H1 (cell line): ENCODE measurements at regions not wholly inside any gene's neighbourhood (a gene's known extent, or its start where the extent isn't known, plus 50 kb on each side); places are given as distances from the start of the nearest gene placed in this dataset.

Source experiments
- CTCF ChIA-PET: fragments of 300-600 bp; sonication (Branson Sonifier 250); formaldehyde crosslinking; loops from one replicate; lab custom pipeline; 2021; ENCODE audit not compliant: partially characterized antibody; lab: Charles Lee
- POLR2A ChIA-PET: fragments of 300-600 bp; sonication (Branson Sonifier 250); formaldehyde crosslinking; loops from one replicate; lab custom pipeline; 2021; ENCODE audit warnings: inconsistent platforms; ENCODE audit not compliant: partially characterized antibody; lab: Charles Lee
- DNase-seq, 2 experiments: peaks; one replicate each; pipeline versions ENCODE4 v3.0.0 to v3.0.0-alpha.2; 2010 to 2022; ENCODE audit warnings: low spot score in 2 of 2, low read depth in 1 of 2, mixed read lengths in 1 of 2
- FAIRE-seq: peaks from 2 replicates; lab custom pipeline; 2011; peaks lifted over from hg19 to GRCh38; lab: Jason Lieb, UNC
- H2AFZ ChIP-seq: 2 replicates; pipeline ENCODE4 v1.8.1; 2012; ENCODE audit warnings: low read length, inconsistent platforms
- H2AK5ac ChIP-seq: 2 replicates; pipeline ENCODE4 v1.6.1; 2013; ENCODE audit warnings: low read depth, low read length
- H2BK120ac ChIP-seq: replicated peaks from 2 replicates; pipeline ENCODE3; 2013; ENCODE audit warnings: low read depth, low read length, inconsistent platforms
- H2BK12ac ChIP-seq: 2 replicates; pipeline ENCODE4 v1.6.1; 2013; ENCODE audit warnings: low read depth, low read length
- H2BK15ac ChIP-seq: 2 replicates; pipeline ENCODE4 v1.6.1; 2013; ENCODE audit warnings: low read length
- H2BK20ac ChIP-seq: 2 replicates; pipeline ENCODE4 v1.6.1; 2013; ENCODE audit warnings: low read length
- H2BK5ac ChIP-seq: 2 replicates; pipeline ENCODE4 v1.6.1; 2013; ENCODE audit warnings: low read depth, low read length
- H3K14ac ChIP-seq: 2 replicates; pipeline ENCODE4 v1.6.1; 2013; ENCODE audit warnings: inconsistent platforms; ENCODE audit not compliant: insufficient read length
- H3K18ac ChIP-seq: 2 replicates; pipeline ENCODE4 v1.6.1; 2013; ENCODE audit warnings: low read length; ENCODE audit errors: extremely low read depth
- H3K23ac ChIP-seq: 2 replicates; pipeline ENCODE4 v1.6.1; 2013; ENCODE audit warnings: inconsistent platforms; ENCODE audit not compliant: insufficient read length
- H3K23me2 ChIP-seq: 2 replicates; pipeline ENCODE4 v1.6.1; 2013; ENCODE audit warnings: low read depth, low read length
- H3K27ac ChIP-seq: 2 replicates; pipeline ENCODE4 v1.6.1; 2011; ENCODE audit warnings: low read depth, low read length, inconsistent platforms
- H3K27me3 ChIP-seq, 4 experiments: replicated peaks in 1 of 4; 1 replicate in 1 of 4; 2 replicates in 3 of 4; pipeline versions ENCODE4 v1.6.1 to v1.8.1; 2011 to 2013; ENCODE audit warnings: low read length in 3 of 4, mild to moderate bottlenecking in 3 of 4, inconsistent platforms in 2 of 4, mixed read lengths in 2 of 4, moderate library complexity in 1 of 4; ENCODE audit not compliant: control insufficient read depth in 3 of 4, insufficient read depth in 3 of 4; ENCODE audit errors: extremely low read depth in 1 of 4
- H3K36me3 ChIP-seq, 4 experiments: 2 replicates each; pipeline versions ENCODE4 v1.6.1 to v1.8.1; 2011 to 2013; ENCODE audit warnings: mild to moderate bottlenecking in 4 of 4, low read length in 3 of 4, moderate library complexity in 2 of 4, control low read depth in 1 of 4, inconsistent platforms in 1 of 4; ENCODE audit not compliant: insufficient read depth in 4 of 4, control insufficient read depth in 2 of 4
- H3K4ac ChIP-seq: replicated peaks from 2 replicates; pipeline ENCODE3; 2013; ENCODE audit warnings: low read length, low read depth, mixed read lengths, inconsistent platforms; ENCODE audit not compliant: insufficient read length
- H3K4me1 ChIP-seq, 4 experiments: replicated peaks in 1 of 4; 1 replicate in 1 of 4; 2 replicates in 3 of 4; pipeline versions ENCODE4 v1.6.1 to v1.8.1; 2011 to 2013; ENCODE audit warnings: low read length in 3 of 4, inconsistent platforms in 2 of 4, mixed read lengths in 1 of 4; ENCODE audit not compliant: insufficient read depth in 4 of 4, control insufficient read depth in 3 of 4
- H3K4me2 ChIP-seq, 2 experiments: 2 replicates each; pipeline versions ENCODE4 v1.6.1 to v1.8.1; 2011 to 2013; ENCODE audit warnings: low read depth in 2 of 2, low read length in 2 of 2, control low read depth in 1 of 2, inconsistent platforms in 1 of 2, mild to moderate bottlenecking in 1 of 2; ENCODE audit not compliant: insufficient read depth in 1 of 2
- H3K4me3 ChIP-seq, 4 experiments: fragments of 200-600, 300-600 bp in 1 of 4; sonication (generic), shearing (Covaris generic), sonication (Bioruptor Twin) in 1 of 4; 2 replicates each; pipeline versions ENCODE4 v1.5.1 to v1.8.1; 2011 to 2016; ENCODE audit warnings: low read length in 4 of 4, low read depth in 3 of 4, control low read depth in 2 of 4, inconsistent platforms in 2 of 4, mild to moderate bottlenecking in 2 of 4, mixed read lengths in 1 of 4, moderate library complexity in 1 of 4; ENCODE audit not compliant: insufficient read depth in 2 of 4; ENCODE audit errors: extremely low read depth in 1 of 4
- H3K56ac ChIP-seq: replicated peaks from 2 replicates; pipeline ENCODE3; 2013; ENCODE audit warnings: low read depth, mild to moderate bottlenecking, mixed read lengths, low read length, inconsistent platforms; ENCODE audit not compliant: insufficient read length
- H3K79me1 ChIP-seq: 2 replicates; pipeline ENCODE4 v1.6.1; 2013; ENCODE audit warnings: low read depth, low read length, control low read depth
- H3K79me2 ChIP-seq, 2 experiments: 2 replicates each; pipeline versions ENCODE4 v1.6.1 to v1.8.1; 2012 to 2013; ENCODE audit warnings: low read length in 2 of 2, mild to moderate bottlenecking in 2 of 2, inconsistent platforms in 1 of 2; ENCODE audit not compliant: insufficient read depth in 2 of 2, control insufficient read depth in 1 of 2
- H3K9ac ChIP-seq, 4 experiments: replicated peaks in 1 of 4; 1 replicate in 1 of 4; 2 replicates in 3 of 4; pipeline versions ENCODE4 v1.6.1 to v1.8.1; 2011 to 2013; ENCODE audit warnings: low read depth in 3 of 4, low read length in 3 of 4, control low read depth in 2 of 4, mild to moderate bottlenecking in 2 of 4, moderate library complexity in 2 of 4, inconsistent platforms in 1 of 4; ENCODE audit errors: extremely low read depth in 1 of 4
- H3K9me3 ChIP-seq, 2 experiments: 2 replicates each; pipeline versions ENCODE4 v1.6.1 to v1.8.1; 2012 to 2013; ENCODE audit warnings: mild to moderate bottlenecking in 2 of 2, moderate library complexity in 2 of 2, control low read depth in 1 of 2, inconsistent platforms in 1 of 2, low read depth in 1 of 2, low read length in 1 of 2, mixed read lengths in 1 of 2; ENCODE audit not compliant: insufficient read depth in 2 of 2
- H4K20me1 ChIP-seq, 2 experiments: replicated peaks in 1 of 2; 2 replicates each; pipeline versions ENCODE3 to v1.8.1; 2011 to 2013; ENCODE audit warnings: inconsistent platforms in 2 of 2, low read length in 2 of 2, mild to moderate bottlenecking in 1 of 2; ENCODE audit not compliant: insufficient read depth in 2 of 2, control insufficient read depth in 1 of 2
- H4K5ac ChIP-seq: 2 replicates; pipeline ENCODE4 v1.6.1; 2013; ENCODE audit warnings: low read length, low read depth, mixed read lengths, inconsistent platforms; ENCODE audit not compliant: insufficient read length
- H4K8ac ChIP-seq: 2 replicates; pipeline ENCODE4 v1.8.0; 2013; ENCODE audit warnings: mild to moderate bottlenecking, moderate library complexity, low read length, inconsistent platforms; ENCODE audit not compliant: insufficient read depth; ENCODE audit errors: extremely low read depth
- H4K91ac ChIP-seq: replicated peaks from 2 replicates; pipeline ENCODE3; 2013; ENCODE audit warnings: low read length, mixed read lengths, inconsistent platforms; ENCODE audit not compliant: insufficient read length
- CEBPB ChIP-seq: IDR thresholded peaks from 2 replicates; pipeline ENCODE4 v1.6.1; 2012; ENCODE audit warnings: low read depth, low read length
- HDAC2 ChIP-seq, 2 experiments: fragments of 300-600 bp in 1 of 2; sonication (generic) in 1 of 2; IDR thresholded peaks; 2 replicates each; pipeline ENCODE4 v1.6.1; 2011 to 2012; ENCODE audit warnings: low read depth in 2 of 2, low read length in 2 of 2, mild to moderate bottlenecking in 2 of 2, moderate library complexity in 2 of 2, borderline replicate concordance in 1 of 2, inconsistent platforms in 1 of 2
- RXRA ChIP-seq: IDR thresholded peaks from 2 replicates; pipeline ENCODE4 v1.6.1; 2011; ENCODE audit warnings: low read depth, mild to moderate bottlenecking, low read length, moderate library complexity; ENCODE audit not compliant: insufficient read depth
- SIN3A ChIP-seq, 2 experiments: IDR thresholded peaks in 1 of 2; conservative IDR thresholded peaks in 1 of 2; 2 replicates each; pipeline ENCODE4 v1.6.1; 2011 to 2012; ENCODE audit warnings: low read length in 2 of 2, improper control_type of control experiment in 1 of 2, low read depth in 1 of 2, mild to moderate bottlenecking in 1 of 2
- SIRT6 ChIP-seq: IDR thresholded peaks from one replicate; pipeline ENCODE4 v1.7.1; 2012; ENCODE audit warnings: low read length, inconsistent platforms
- SUZ12 ChIP-seq: fragments of 200-600 bp; sonication (generic); IDR thresholded peaks from 2 replicates; pipeline ENCODE4 v1.6.1; 2012; ENCODE audit warnings: mild to moderate bottlenecking, inconsistent platforms, low read length, moderate library complexity, mixed read lengths
- WGBS, 2 experiments: shearing (Covaris generic) in 1 of 2; methylation state at CpG; one replicate each; pipeline versions ENCODE4 v1.1.6 to v1.1.7; 2013 to 2015; ENCODE audit warnings: low lambda C conversion rate in 2 of 2, mixed read lengths in 2 of 2, inconsistent platforms in 1 of 2, low coverage in 1 of 2, missing lambda C conversion rate in 1 of 2; ENCODE audit not compliant: insufficient replicate concordance in 2 of 2, insufficient coverage in 1 of 2, insufficient read length in 1 of 2; ENCODE audit errors: extremely low coverage in 1 of 2, missing lambda C conversion rate in 1 of 2; 5-methylcytosine and 5-hydroxymethylcytosine counted together
- TF ChIP-seq, protein P1 (sequence below): IDR thresholded peaks from 2 replicates; pipeline ENCODE4 v1.6.1; 2011; ENCODE audit warnings: low read length, improper control_type of control experiment

GRCh38 chr3:101931081-101931480 lies 81.8 kb downstream of the NFKBIZ start:
- Histone ChIP-seq H2BK15ac (no peak overlapping the region), H2BK20ac (no peak overlapping the region), H2BK12ac (no peak overlapping the region), H3K79me2 (no peaks in the 10 kb centered on the region), H3K23me2 (no peaks in the 10 kb centered on the region), H4K8ac (no peak overlapping the region), H3K4ac (no peak overlapping the region), H3K27ac (no peak overlapping the region), H3K56ac (no peak overlapping the region), H4K5ac (no peak overlapping the region), H4K20me1 (no peaks in the 10 kb centered on the region), H3K18ac (no peak overlapping the region), H3K36me3 (no peaks in the 10 kb centered on the region), H3K4me2 (no peak overlapping the region), H3K23ac (no peak overlapping the region), H2AK5ac (no peak overlapping the region), H3K4me1 (no peaks in the 10 kb centered on the region; a peak in 1 of 7 replicates), H2BK120ac (no peak overlapping the region), H3K9ac (no peak overlapping the region), H4K91ac (no peak overlapping the region), H3K27me3 (no peaks in the 10 kb centered on the region), H3K9me3 (no peaks in the 10 kb centered on the region), H3K14ac (no peak overlapping the region), H2BK5ac (no peak overlapping the region), H3K79me1 (no peaks in the 10 kb centered on the region), H2AFZ (no peak overlapping the region), H3K4me3 (no peak overlapping the region)
- POLR2A ChIA-PET = no interaction called here
- FAIRE-seq (no peak), DNase-seq (no peak)
- CTCF ChIA-PET = interaction anchor here (1.5 kb wide), 1 partner anchor 70 kb away, joined by 3 read pairs; no protein-coding TSS in a partner anchor
- WGBS, 2 experiments = 100% methylated on average over 1 of the region's 1 CpG; no CpG with 5 or more reads in 1 of the 2 experiments
- TF ChIP-seq SUZ12 (no peak), HDAC2 (IDR thresholded peaks at IDR 0.05; ENCODE audit: borderline replicate concordance in 1 of 2, low read depth in 2 of 2, low read length in 2 of 2) (no peak), RXRA (no peak), SIN3A (conservative IDR thresholded peaks at IDR 0.05 in 1 of 2, IDR thresholded peaks at IDR 0.05 in 1 of 2; ENCODE audit: low read depth in 1 of 2, low read length in 2 of 2) (no peak), CEBPB (no peak), SIRT6 (no peak)
- TF ChIP-seq, protein P1, sequence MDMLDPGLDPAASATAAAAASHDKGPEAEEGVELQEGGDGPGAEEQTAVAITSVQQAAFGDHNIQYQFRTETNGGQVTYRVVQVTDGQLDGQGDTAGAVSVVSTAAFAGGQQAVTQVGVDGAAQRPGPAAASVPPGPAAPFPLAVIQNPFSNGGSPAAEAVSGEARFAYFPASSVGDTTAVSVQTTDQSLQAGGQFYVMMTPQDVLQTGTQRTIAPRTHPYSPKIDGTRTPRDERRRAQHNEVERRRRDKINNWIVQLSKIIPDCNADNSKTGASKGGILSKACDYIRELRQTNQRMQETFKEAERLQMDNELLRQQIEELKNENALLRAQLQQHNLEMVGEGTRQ = no peak
